ENCODE measurements at regions not wholly inside any gene's neighbourhood (a gene's known extent, or its start where the extent isn't known, plus 50 kb on each side); places are given as distances from the start of the nearest gene placed in this dataset.

DNA sequence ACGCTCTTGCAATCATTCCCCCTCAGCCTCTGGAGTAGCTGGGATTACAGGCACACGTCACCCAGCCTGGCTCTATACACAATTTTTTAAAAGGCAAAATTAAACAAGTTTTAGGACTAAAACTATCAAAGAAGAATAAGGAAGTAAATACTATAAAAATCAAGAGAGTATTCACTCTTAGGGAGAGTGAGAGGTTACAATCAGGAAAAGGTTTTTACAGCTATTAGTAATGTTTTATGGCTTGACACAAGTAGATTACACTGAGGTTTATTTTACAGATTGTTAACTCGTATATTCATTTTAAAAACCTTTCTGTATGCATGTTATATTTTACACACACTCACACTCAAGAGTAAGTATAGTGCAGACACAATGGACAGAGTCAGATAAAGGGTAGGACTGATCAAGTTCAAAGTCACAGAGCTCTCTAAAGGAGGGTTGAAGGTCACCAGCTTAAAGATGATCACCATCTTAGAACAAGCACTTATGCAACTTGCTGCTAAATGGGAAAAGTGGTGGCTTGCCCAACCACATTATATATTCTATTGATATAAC is 77.9 kb upstream of the MAN1A2 start:
- H3K4me3 ChIP-seq (ENCODE audit: low read depth, low read length) = no peak overlapping the region
- no peak for DNase-seq (ENCODE audit: low read depth)
- TF ChIP-seq, protein P1, sequence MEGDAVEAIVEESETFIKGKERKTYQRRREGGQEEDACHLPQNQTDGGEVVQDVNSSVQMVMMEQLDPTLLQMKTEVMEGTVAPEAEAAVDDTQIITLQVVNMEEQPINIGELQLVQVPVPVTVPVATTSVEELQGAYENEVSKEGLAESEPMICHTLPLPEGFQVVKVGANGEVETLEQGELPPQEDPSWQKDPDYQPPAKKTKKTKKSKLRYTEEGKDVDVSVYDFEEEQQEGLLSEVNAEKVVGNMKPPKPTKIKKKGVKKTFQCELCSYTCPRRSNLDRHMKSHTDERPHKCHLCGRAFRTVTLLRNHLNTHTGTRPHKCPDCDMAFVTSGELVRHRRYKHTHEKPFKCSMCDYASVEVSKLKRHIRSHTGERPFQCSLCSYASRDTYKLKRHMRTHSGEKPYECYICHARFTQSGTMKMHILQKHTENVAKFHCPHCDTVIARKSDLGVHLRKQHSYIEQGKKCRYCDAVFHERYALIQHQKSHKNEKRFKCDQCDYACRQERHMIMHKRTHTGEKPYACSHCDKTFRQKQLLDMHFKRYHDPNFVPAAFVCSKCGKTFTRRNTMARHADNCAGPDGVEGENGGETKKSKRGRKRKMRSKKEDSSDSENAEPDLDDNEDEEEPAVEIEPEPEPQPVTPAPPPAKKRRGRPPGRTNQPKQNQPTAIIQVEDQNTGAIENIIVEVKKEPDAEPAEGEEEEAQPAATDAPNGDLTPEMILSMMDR (IDR thresholded peaks at IDR 0.05; ENCODE audit: insufficient read depth, low read depth, low read length) = no peak

DNA sequence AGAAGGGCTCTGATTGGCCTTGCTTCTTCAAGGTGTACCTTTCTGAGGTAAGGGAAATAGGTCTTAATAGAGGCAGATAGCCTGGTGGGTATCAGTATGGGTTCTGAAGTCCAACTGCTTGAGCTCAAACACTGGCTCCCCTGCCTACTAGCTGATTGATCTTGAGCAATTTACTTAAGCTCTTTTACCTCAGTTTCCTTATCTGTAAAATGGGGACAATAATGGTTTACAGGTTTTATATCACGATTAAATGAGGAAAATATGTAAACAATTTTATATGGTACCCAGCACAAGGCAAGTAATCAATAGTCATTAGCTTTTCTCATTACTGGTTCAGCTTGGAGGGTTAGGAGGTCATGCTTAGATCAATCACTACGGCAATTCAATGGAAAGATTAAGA is 75.8 kb upstream of the VTCN1 start:
- TF ChIP-seq, protein P1 (IDR thresholded peaks at IDR 0.05; ENCODE audit: insufficient read depth, low read depth, low read length) = no peak

DNA sequence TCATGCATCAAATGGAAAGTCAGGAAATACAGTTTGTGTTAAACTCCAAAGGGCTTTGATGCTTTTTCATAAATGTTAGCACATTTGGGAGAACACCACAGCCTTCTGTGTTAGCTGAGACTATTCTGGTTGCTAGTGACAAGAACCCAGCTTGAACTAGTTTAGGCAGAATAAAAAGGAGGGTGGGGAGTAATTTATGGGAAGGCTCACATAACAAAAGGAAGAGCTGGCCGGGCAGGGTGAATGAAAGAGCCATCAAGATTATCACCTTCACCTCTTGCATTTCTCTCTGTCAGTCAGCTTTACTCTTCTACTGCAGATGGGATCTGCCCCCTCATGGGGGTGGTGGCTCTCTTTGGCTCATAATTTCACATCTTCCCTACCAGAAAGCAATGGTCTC is 75.4 kb upstream of the VTCN1 start:
- no peak overlapping the region for H3K4me3 ChIP-seq (ENCODE audit: low read depth, low read length)
- DNase-seq (ENCODE audit: low read depth) = no peak
- TF ChIP-seq, protein P1 (IDR thresholded peaks at IDR 0.05; ENCODE audit: insufficient read depth, low read depth, low read length) = no peak

More for the DNA sequence above, 75.8 kb upstream of the VTCN1 start:
- no peak for DNase-seq (ENCODE audit: low read depth)
- H3K4me3 ChIP-seq (ENCODE audit: low read depth, low read length) = no peak overlapping the region

DNA sequence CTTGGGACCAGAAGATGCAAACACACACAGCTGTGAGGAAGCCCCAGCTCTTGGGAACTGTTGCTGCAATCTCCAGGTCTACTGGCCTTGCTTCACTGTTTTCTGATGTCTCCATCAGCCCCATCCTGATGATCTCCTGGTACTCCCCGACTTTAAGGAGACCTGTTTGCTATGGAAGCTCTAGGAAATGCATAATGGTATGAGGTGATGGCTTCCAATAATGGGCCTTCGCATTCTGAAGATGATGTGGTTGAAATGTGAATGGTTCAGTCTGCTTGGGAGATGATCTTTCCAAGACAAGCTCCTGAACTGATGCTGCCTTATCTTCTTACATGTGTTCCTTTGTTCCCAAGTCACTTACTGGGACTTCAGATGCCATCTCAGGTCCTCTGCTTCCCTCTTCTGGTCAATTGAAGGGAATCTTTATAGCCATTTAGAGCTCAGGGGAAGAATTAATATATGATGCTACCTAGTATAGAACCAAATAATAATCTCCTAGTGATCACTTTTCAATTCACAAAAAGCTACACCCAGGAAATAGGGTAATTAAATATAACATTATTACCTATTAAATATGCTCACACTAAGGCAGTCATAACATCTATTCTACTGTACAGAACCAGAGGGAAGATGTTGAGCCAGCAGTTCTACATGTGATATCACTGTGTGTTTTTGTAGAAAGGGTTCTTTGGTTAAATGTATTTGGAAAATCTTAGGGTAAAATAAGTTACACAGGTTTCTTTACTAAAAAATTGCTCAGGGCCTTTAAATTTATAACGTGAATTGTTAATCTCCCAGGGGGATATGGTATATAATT is 73.9 kb upstream of the VTCN1 start:
- peak; percentile 78 for DNase-seq (ENCODE audit: low read depth)
- TF ChIP-seq, protein P1 (IDR thresholded peaks at IDR 0.05; ENCODE audit: insufficient read depth, low read depth, low read length) = peak; percentile 62
- H3K4me3 ChIP-seq (ENCODE audit: low read depth, low read length) = no peak overlapping the region

DNA sequence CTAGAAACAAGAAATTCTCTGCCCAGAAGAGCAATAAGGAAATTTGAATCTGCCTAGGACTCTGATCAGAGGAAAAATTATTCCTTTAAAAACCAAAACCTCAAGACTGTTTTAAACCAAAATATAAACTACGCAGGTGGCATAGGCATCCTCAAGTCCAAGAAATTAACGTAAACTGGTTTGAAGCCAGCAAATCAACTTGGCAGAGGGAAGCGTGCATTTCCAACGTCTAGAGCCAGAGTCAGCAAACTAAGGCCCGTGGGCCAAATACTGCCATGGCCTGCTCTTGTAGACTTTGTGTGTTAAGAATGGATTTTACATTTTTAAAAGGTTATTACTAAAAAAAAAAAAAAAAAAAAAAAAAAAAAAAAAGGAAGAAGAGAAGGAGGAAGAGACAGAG is 67.8 kb upstream of the VTCN1 start:
- no peak for DNase-seq (ENCODE audit: low read depth)
- H3K4me3 ChIP-seq (ENCODE audit: low read depth, low read length) = no peak overlapping the region
- TF ChIP-seq, protein P1 (IDR thresholded peaks at IDR 0.05; ENCODE audit: insufficient read depth, low read depth, low read length) = no peak

DNA sequence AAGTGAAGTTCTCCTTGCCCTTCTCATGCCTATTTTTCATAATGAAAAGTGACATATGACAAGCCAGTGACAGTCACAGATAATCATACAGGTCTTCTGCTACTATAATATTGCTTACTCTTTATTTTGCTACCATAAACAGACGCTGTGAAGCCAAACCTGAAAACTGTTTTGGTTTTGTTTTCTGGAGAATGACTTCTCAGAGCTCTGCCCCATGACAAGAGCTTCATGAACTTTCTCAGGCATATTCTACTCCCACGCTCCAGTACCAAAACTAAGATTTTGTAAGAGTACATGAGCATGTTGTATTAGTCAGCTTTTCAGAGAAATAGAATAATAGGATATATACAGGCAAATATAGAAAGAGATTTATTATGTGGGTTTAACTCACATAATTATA is 64.3 kb upstream of the VTCN1 start:
- H3K4me3 ChIP-seq (ENCODE audit: low read depth, low read length) = no peak overlapping the region
- TF ChIP-seq, protein P1 (IDR thresholded peaks at IDR 0.05; ENCODE audit: insufficient read depth, low read depth, low read length) = no peak
- DNase-seq (ENCODE audit: low read depth) = peak; percentile 81

Data from fibroblast of villous mesenchyme (primary cell).